PFSK-1 (cell line): ENCODE measurements at regions not wholly inside any gene's neighbourhood (a gene's known extent, or its start where the extent isn't known, plus 50 kb on each side); places are given as distances from the start of the nearest gene placed in this dataset.

Source experiments
- FOXP2 ChIP-seq: optimal IDR thresholded peaks from 2 replicates; pipeline ENCODE3; 2011; ENCODE audit warnings: borderline replicate concordance, control low read depth, inconsistent platforms; ENCODE audit not compliant: insufficient read depth; ENCODE audit errors: extremely low read length, extremely low read depth
- POLR2AphosphoS5 ChIP-seq: IDR thresholded peaks from 2 replicates; pipeline ENCODE4 v1.6.1; 2012; ENCODE audit warnings: low read depth, mild to moderate bottlenecking, control low read depth, low read length, moderate library complexity
- SIN3A ChIP-seq: IDR thresholded peaks from 2 replicates; pipeline ENCODE4 v1.6.1; 2012; ENCODE audit warnings: mild to moderate bottlenecking, low read length, moderate library complexity, borderline replicate concordance; ENCODE audit not compliant: insufficient read depth
- TAF1 ChIP-seq: IDR thresholded peaks from 2 replicates; pipeline ENCODE4 v1.6.1; 2012; ENCODE audit warnings: low read length, control low read depth, borderline replicate concordance; ENCODE audit not compliant: insufficient read depth
- TF ChIP-seq, protein P1 (sequence below), 2 experiments: IDR thresholded peaks; 2 replicates each; pipeline versions ENCODE4 v1.6.1 to v1.8.0; 2011 to 2012; ENCODE audit warnings: low read depth in 2 of 2, low read length in 2 of 2, control low read depth in 1 of 2, inconsistent platforms in 1 of 2, mild to moderate bottlenecking in 1 of 2, moderate library complexity in 1 of 2; ENCODE audit not compliant: insufficient read depth in 1 of 2

DNA sequence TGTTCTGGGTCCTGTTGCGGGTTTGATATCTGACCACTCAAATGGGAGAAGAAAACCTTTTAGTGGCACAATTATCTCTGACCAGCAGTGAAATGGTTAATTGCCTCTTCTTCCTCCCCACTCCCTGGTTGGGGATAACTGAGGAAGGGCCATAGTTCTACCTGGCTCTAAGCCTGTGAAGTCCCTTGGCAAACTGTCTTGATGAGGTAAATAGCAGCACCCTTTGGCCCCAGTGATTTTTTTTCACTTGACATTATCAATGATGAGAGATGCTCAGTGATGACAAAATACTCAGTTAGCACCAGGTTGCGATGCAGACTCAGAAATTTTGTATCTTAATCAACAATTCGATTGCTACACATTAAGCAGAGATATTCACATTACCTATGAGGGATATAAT, 515.7 kb downstream of the PSAT1 start:
- TF ChIP-seq SIN3A: no peak
- TF ChIP-seq, protein P1, sequence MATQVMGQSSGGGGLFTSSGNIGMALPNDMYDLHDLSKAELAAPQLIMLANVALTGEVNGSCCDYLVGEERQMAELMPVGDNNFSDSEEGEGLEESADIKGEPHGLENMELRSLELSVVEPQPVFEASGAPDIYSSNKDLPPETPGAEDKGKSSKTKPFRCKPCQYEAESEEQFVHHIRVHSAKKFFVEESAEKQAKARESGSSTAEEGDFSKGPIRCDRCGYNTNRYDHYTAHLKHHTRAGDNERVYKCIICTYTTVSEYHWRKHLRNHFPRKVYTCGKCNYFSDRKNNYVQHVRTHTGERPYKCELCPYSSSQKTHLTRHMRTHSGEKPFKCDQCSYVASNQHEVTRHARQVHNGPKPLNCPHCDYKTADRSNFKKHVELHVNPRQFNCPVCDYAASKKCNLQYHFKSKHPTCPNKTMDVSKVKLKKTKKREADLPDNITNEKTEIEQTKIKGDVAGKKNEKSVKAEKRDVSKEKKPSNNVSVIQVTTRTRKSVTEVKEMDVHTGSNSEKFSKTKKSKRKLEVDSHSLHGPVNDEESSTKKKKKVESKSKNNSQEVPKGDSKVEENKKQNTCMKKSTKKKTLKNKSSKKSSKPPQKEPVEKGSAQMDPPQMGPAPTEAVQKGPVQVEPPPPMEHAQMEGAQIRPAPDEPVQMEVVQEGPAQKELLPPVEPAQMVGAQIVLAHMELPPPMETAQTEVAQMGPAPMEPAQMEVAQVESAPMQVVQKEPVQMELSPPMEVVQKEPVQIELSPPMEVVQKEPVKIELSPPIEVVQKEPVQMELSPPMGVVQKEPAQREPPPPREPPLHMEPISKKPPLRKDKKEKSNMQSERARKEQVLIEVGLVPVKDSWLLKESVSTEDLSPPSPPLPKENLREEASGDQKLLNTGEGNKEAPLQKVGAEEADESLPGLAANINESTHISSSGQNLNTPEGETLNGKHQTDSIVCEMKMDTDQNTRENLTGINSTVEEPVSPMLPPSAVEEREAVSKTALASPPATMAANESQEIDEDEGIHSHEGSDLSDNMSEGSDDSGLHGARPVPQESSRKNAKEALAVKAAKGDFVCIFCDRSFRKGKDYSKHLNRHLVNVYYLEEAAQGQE (IDR thresholded peaks at IDR 0.05; ENCODE audit: insufficient read depth in 1 of 2, low read depth in 2 of 2, low read length in 2 of 2): no peak
- TF ChIP-seq TAF1: no peak
- no peak for TF ChIP-seq POLR2AphosphoS5
- no peak for TF ChIP-seq FOXP2

DNA sequence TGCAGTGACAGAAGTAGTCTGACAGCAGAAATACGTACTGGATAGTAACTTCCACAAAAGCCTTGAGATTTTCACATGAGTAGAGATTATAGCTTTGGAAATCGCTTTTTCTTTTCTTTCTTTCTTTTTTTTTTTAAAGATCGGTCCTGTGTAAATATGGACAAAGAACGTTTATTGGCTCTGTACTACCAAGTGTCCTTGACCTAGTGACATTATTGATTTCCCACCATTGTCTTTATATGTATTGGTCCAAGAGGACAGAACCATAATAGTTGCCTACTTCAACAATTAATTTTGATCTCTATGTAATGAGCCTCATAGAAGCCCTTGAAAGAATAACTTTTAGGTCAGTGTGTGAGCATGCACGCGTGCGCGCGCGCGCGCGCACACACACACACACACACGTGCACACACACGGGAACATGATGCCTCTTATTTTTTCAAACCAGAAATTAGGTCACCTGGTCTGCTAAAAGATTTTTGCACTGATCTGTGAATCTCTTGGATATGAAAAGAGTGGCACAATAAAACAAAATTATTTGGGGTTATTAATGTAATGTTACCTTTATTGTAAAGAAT, 516.8 kb downstream of the PSAT1 start:
- TF ChIP-seq, protein P1 (IDR thresholded peaks at IDR 0.05; ENCODE audit: insufficient read depth in 1 of 2, low read depth in 2 of 2, low read length in 2 of 2): no peak
- TF ChIP-seq FOXP2: no peak

DNA sequence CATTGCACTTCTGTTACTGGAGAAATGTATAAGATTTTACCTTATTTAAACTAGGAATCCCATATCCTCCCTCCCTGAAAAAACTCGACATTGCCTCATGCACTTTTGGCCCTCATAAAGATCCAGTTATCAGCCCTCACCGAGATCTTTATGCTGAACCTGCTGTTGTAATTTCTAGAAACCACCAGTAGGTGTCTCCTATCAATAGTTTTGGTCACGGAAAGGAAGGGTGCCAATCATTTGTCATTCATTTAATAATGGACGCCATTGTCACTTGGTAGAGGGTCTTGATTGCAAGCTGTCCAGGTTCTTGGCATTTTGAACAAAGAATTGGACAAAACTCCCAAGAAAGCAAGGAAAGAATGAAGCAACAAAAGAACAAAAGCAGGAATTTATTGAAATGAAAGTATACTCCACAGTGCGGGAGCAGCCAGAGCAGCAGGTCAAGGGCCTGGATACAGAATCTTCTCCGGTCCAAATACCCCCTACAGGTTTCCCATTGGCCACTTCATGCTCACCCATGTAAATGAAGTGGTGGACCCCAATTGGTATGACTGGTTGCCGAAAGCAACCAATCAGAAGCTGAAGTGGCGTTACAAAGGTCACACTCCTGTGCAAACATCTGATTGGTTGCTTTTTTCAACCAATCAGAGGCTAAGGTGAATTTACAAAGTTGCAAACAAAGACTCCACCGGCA, 524.3 kb downstream of the PSAT1 start:
- TF ChIP-seq FOXP2 (no peak), TAF1 (no peak), SIN3A (no peak), POLR2AphosphoS5 (no peak)
- TF ChIP-seq, protein P1 (IDR thresholded peaks at IDR 0.05; ENCODE audit: insufficient read depth in 1 of 2, low read depth in 2 of 2, low read length in 2 of 2): no peak

DNA sequence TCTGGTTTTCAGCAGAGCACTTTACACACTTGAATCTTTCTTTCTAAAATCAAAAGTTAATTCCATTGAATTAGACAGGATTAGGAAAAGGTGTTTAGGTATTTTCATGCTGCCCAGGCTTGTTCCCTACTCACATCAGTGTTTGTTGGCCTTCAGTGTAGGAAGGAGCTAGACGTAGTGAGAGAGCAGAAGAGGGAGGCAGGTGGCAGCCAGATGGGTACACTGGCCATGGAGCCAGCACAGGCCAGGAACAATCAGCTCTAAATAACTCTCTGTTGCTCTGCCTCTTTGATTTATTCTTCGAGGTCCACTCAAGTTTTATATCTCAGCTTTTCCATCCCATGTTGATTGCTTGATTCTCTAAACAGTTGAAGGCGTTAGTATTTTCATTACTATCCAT, 529.6 kb downstream of the PSAT1 start:
- TF ChIP-seq, protein P1 (IDR thresholded peaks at IDR 0.05; ENCODE audit: insufficient read depth in 1 of 2, low read depth in 2 of 2, low read length in 2 of 2): no peak
- no peak for TF ChIP-seq SIN3A
- TF ChIP-seq TAF1: no peak
- no peak for TF ChIP-seq POLR2AphosphoS5
- TF ChIP-seq FOXP2: no peak

DNA sequence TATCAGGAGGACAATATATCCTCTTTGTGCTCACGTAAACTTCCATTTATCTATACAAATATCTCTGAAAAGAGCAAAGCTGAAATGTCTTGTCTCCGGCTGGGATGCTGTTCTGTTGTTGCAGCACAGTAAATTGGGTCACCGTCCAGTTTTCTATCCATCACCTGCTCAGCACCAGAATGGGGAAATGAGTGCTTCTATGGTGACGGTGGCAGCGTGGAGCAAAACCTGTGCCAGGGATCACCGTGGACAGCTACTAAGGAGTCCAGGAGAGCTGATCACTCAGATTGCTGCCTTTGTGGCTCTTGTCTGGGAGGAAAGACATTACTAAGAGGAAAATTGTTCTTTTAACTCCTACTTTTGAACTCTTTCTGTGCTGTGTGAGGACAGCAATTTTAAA, 531.6 kb downstream of the PSAT1 start:
- TF ChIP-seq TAF1 (no peak), FOXP2 (no peak), SIN3A (no peak), POLR2AphosphoS5 (no peak)
- TF ChIP-seq, protein P1 (IDR thresholded peaks at IDR 0.05; ENCODE audit: insufficient read depth in 1 of 2, low read depth in 2 of 2, low read length in 2 of 2): no peak
